CD4-positive, alpha-beta memory T cell (primary cell): ENCODE measurements at regions not wholly inside any gene's neighbourhood (a gene's known extent, or its start where the extent isn't known, plus 50 kb on each side); places are given as distances from the start of the nearest gene placed in this dataset.

Experiments
- CTCF ChIA-PET: fragments of 350-600 bp; sonication (Branson Sonifier 250); formaldehyde crosslinking; loops from one replicate; lab custom pipeline; 2021; ENCODE audit warnings: inconsistent platforms; ENCODE audit not compliant: partially characterized antibody; lab: Charles Lee
- POLR2A ChIA-PET: fragments of 350-600 bp; sonication (Branson Sonifier 250); formaldehyde crosslinking; loops from one replicate; lab custom pipeline; 2021; ENCODE audit not compliant: partially characterized antibody; lab: Charles Lee
- DNase-seq, 5 donors: peaks; one replicate each; pipeline versions ENCODE4 v3.0.0 to v3.0.0-alpha.2; 2020 to 2022; ENCODE audit warnings: mixed read lengths in 1 of 5
- H3K27ac ChIP-seq: one replicate; pipeline ENCODE4 v1.7.0; 2013; ENCODE audit warnings: low read depth, low read length
- H3K27me3 ChIP-seq: 2 replicates; pipeline ENCODE4 v1.7.0; 2013; ENCODE audit warnings: mild to moderate bottlenecking, low read length, moderate library complexity; ENCODE audit not compliant: insufficient read depth
- H3K36me3 ChIP-seq: 2 replicates; pipeline ENCODE4 v1.7.0; 2013; ENCODE audit warnings: mild to moderate bottlenecking, low read length, moderate library complexity; ENCODE audit not compliant: insufficient read depth
- H3K4me1 ChIP-seq: 2 replicates; pipeline ENCODE4 v1.7.0; 2013; ENCODE audit warnings: mild to moderate bottlenecking, low read length, moderate library complexity; ENCODE audit not compliant: insufficient read depth
- H3K4me3 ChIP-seq, 2 donors: one replicate each; pipeline ENCODE4 v1.7.0; 2013; ENCODE audit warnings: low read length in 2 of 2, mild to moderate bottlenecking in 1 of 2
- H3K9me3 ChIP-seq, 2 donors: one replicate each; pipeline ENCODE4 v1.7.0; 2013; ENCODE audit warnings: low read length in 2 of 2, control low read depth in 1 of 2; ENCODE audit not compliant: control insufficient read depth in 1 of 2
- H3K27ac Mint-ChIP-seq, 7 donors: one replicate each; pipeline ENCODE4 v1.8.0; 2020 to 2021; ENCODE audit warnings: mixed read lengths in 7 of 7, mild to moderate bottlenecking in 6 of 7, inconsistent platforms in 3 of 7, moderate library complexity in 3 of 7
- H3K27me3 Mint-ChIP-seq, 2 donors: one replicate each; pipeline ENCODE4 v1.8.0; 2020 to 2021; ENCODE audit warnings: mixed read lengths in 2 of 2
- H3K36me3 Mint-ChIP-seq, 2 donors: one replicate each; pipeline ENCODE4 v1.8.0; 2020 to 2021; ENCODE audit warnings: mixed read lengths in 2 of 2, inconsistent platforms in 1 of 2, mild to moderate bottlenecking in 1 of 2
- H3K4me1 Mint-ChIP-seq, 4 donors: one replicate each; pipeline ENCODE4 v1.8.0; 2020 to 2021; ENCODE audit warnings: mixed read lengths in 4 of 4, mild to moderate bottlenecking in 1 of 4
- H3K4me3 Mint-ChIP-seq, 8 donors: one replicate each; pipeline ENCODE4 v1.8.0; 2020 to 2021; ENCODE audit warnings: mixed read lengths in 8 of 8, mild to moderate bottlenecking in 7 of 8, moderate library complexity in 6 of 8, inconsistent platforms in 3 of 8
- H3K9me3 Mint-ChIP-seq, 8 donors: one replicate each; pipeline ENCODE4 v1.8.0; 2020 to 2021; ENCODE audit warnings: mixed read lengths in 8 of 8, mild to moderate bottlenecking in 5 of 8, inconsistent platforms in 3 of 8, moderate library complexity in 1 of 8
- intact Hi-C: fragments of 100-400 bp; cut with micrococcal nuclease; formaldehyde crosslinking; loops from one replicate; pipeline ENCODE4 v1.15.1; 2023

- ChIA-PET CTCF (no interaction called here), POLR2A (no interaction called here)
- H3K27me3 ChIP-seq: no peaks in the 10 kb centered on the region
- no peaks in the 10 kb centered on the region for H3K9me3 ChIP-seq
- intact Hi-C loops: no loop called here
- no peak overlapping the region for H3K4me3 ChIP-seq
- no peak for DNase-seq
- H3K27ac Mint-ChIP-seq: no peak overlapping the region
- H3K27me3 Mint-ChIP-seq: no peaks in the 10 kb centered on the region
- no peak overlapping the region for H3K4me3 Mint-ChIP-seq
- no peaks in the 10 kb centered on the region for H3K4me1 Mint-ChIP-seq
- H3K36me3 ChIP-seq: no peaks in the 10 kb centered on the region
- H3K9me3 Mint-ChIP-seq: peaks cover 0 to 7% (median 0%) of the 10 kb centered on the region in 8 donors
- H3K4me1 ChIP-seq: no peaks in the 10 kb centered on the region
- H3K36me3 Mint-ChIP-seq: no peaks in the 10 kb centered on the region
- no peak overlapping the region for H3K27ac ChIP-seq
These were observed 79.6 kb downstream of the SOX2 start for GRCh38 chr3:181791056-181791955.

DNA sequence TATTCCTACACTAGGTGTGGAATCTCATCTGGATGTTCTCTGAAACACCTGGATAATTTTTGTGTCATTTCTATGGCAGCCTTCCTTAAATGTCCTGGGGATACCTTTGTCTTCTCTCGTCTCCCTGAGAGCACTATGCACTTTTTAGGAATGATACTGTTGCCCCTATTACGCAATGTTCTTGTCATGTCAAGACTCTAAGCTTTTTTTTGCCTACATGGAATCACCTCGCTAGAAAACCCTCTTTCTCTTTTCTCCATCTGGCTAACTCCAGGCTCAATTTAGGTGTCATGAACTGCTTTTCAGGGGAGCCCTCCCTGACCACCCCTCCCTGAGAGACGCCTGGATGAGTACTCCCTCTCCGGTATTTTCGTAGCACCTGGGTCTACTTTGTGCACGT lies 81.3 kb downstream of the SOX2 start:
- ChIA-PET CTCF (no interaction called here), POLR2A (no interaction called here)
- H3K27ac Mint-ChIP-seq: no peak overlapping the region
- intact Hi-C loops: no loop called here
- Histone ChIP-seq H3K4me3 (no peak overlapping the region), H3K27ac (no peak overlapping the region), H3K27me3 (no peaks in the 10 kb centered on the region), H3K36me3 (no peaks in the 10 kb centered on the region), H3K9me3 (no peaks in the 10 kb centered on the region), H3K4me1 (no peaks in the 10 kb centered on the region)
- peaks cover 0 to 5% (median 0%) of the 10 kb centered on the region in 8 donors for H3K9me3 Mint-ChIP-seq
- H3K4me3 Mint-ChIP-seq: no peak overlapping the region
- no peaks in the 10 kb centered on the region for H3K27me3 Mint-ChIP-seq
- DNase-seq: no peak
- H3K36me3 Mint-ChIP-seq: no peaks in the 10 kb centered on the region
- H3K4me1 Mint-ChIP-seq: no peaks in the 10 kb centered on the region

- DNase-seq: no peak
- H3K4me3 Mint-ChIP-seq: no peak overlapping the region
- Histone ChIP-seq H3K4me3 (no peak overlapping the region), H3K9me3 (no peaks in the 10 kb centered on the region), H3K27me3 (no peaks in the 10 kb centered on the region), H3K4me1 (no peaks in the 10 kb centered on the region), H3K27ac (no peak overlapping the region), H3K36me3 (no peaks in the 10 kb centered on the region)
- H3K4me1 Mint-ChIP-seq: no peaks in the 10 kb centered on the region
- POLR2A ChIA-PET: no interaction called here
- H3K36me3 Mint-ChIP-seq: no peaks in the 10 kb centered on the region
- H3K27ac Mint-ChIP-seq: no peak overlapping the region
- intact Hi-C loops: no loop called here
- no peaks in the 10 kb centered on the region for H3K9me3 Mint-ChIP-seq
- CTCF ChIA-PET: no interaction called here
- H3K27me3 Mint-ChIP-seq: no peaks in the 10 kb centered on the region
These were observed 82.5 kb downstream of the SOX2 start for GRCh38 chr3:181794011-181794790.

DNA sequence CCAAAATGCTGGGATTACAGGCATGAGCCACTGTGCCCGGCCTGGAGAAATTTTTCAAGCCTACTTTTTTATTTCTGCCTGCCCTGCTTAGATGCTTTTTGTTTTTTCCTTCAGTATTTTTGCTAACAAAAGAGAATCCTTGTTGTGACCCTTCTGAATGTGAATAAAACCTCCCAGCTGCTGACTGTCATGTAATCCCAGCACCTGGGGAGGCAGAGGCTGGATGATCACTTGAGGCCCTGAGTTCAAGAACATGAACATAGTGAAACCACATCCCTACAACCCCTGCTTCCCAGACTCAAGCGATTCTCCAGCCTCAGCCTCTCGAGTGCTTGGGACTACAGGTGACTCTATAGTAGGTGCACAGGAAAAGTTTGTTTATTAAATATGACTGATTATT lies 84.9 kb downstream of the SOX2 start:
- Histone ChIP-seq H3K4me3 (no peak overlapping the region), H3K36me3 (no peaks in the 10 kb centered on the region), H3K27me3 (no peaks in the 10 kb centered on the region), H3K4me1 (no peaks in the 10 kb centered on the region), H3K9me3 (no peaks in the 10 kb centered on the region), H3K27ac (no peak overlapping the region)
- Mint-ChIP-seq H3K4me1 (no peaks in the 10 kb centered on the region), H3K9me3 (peaks cover 0 to 2% (median 0%) of the 10 kb centered on the region in 8 donors), H3K27me3 (no peaks in the 10 kb centered on the region), H3K4me3 (no peak overlapping the region), H3K36me3 (no peaks in the 10 kb centered on the region), H3K27ac (no peak overlapping the region)
- no peak for DNase-seq
- intact Hi-C loops: no loop called here
- ChIA-PET CTCF (no interaction called here), POLR2A (no interaction called here)

GRCh38 chr3:181797431-181797830 lies 85.7 kb downstream of the SOX2 start:
- POLR2A ChIA-PET: no interaction called here
- no peak overlapping the region for H3K27ac Mint-ChIP-seq

GRCh38 chr3:181805703-181806102 lies 94.0 kb downstream of the SOX2 start:
- Mint-ChIP-seq H3K27ac (no peak overlapping the region), H3K4me1 (no peaks in the 10 kb centered on the region), H3K9me3 (peaks cover 0 to 4% (median 2%) of the 10 kb centered on the region in 8 donors), H3K4me3 (no peak overlapping the region), H3K27me3 (no peaks in the 10 kb centered on the region), H3K36me3 (no peaks in the 10 kb centered on the region)
- H3K36me3 ChIP-seq: no peaks in the 10 kb centered on the region
- no peaks in the 10 kb centered on the region for H3K27me3 ChIP-seq
- H3K4me1 ChIP-seq: no peaks in the 10 kb centered on the region
- intact Hi-C loops: no loop called here
- no peak overlapping the region for H3K27ac ChIP-seq
- no peak overlapping the region for H3K4me3 ChIP-seq
- no peaks in the 10 kb centered on the region for H3K9me3 ChIP-seq
- no peak for DNase-seq
- POLR2A ChIA-PET: no interaction called here
- CTCF ChIA-PET: no interaction called here

More at GRCh38 chr3:181797431-181797830, 85.7 kb downstream of the SOX2 start:
- Histone ChIP-seq H3K27ac (no peak overlapping the region), H3K27me3 (no peaks in the 10 kb centered on the region), H3K9me3 (no peaks in the 10 kb centered on the region), H3K4me3 (no peak overlapping the region), H3K4me1 (no peaks in the 10 kb centered on the region), H3K36me3 (no peaks in the 10 kb centered on the region)
- no peaks in the 10 kb centered on the region for H3K27me3 Mint-ChIP-seq
- no peaks in the 10 kb centered on the region for H3K36me3 Mint-ChIP-seq
- peaks cover 0 to 3% (median 0%) of the 10 kb centered on the region in 8 donors for H3K9me3 Mint-ChIP-seq
- H3K4me3 Mint-ChIP-seq: no peak overlapping the region
- H3K4me1 Mint-ChIP-seq: no peaks in the 10 kb centered on the region
- DNase-seq: no peak
- intact Hi-C loops: no loop called here
- CTCF ChIA-PET: no interaction called here

GRCh38 chr3:181808053-181808452 lies 96.3 kb downstream of the SOX2 start:
- intact Hi-C loops: no loop called here
- POLR2A ChIA-PET: no interaction called here
- CTCF ChIA-PET: no interaction called here

More at GRCh38 chr3:181808053-181808452, 96.3 kb downstream of the SOX2 start:
- Mint-ChIP-seq H3K27ac (no peak overlapping the region), H3K4me1 (no peaks in the 10 kb centered on the region), H3K27me3 (no peaks in the 10 kb centered on the region), H3K4me3 (no peak overlapping the region), H3K36me3 (no peaks in the 10 kb centered on the region), H3K9me3 (peaks cover 0 to 4% (median 1%) of the 10 kb centered on the region in 8 donors)
- Histone ChIP-seq H3K4me1 (no peaks in the 10 kb centered on the region), H3K9me3 (no peaks in the 10 kb centered on the region), H3K4me3 (no peak overlapping the region), H3K36me3 (no peaks in the 10 kb centered on the region), H3K27me3 (no peaks in the 10 kb centered on the region), H3K27ac (no peak overlapping the region)
- no peak for DNase-seq
